DOHH2 (cell line): ENCODE measurements at regions not wholly inside any gene's neighbourhood (a gene's known extent, or its start where the extent isn't known, plus 50 kb on each side); places are given as distances from the start of the nearest gene placed in this dataset.

Experiments
- EZH2phosphoT487 ChIP-seq: fragments of 200-600 bp; sonication (generic); IDR thresholded peaks from 2 replicates; pipeline ENCODE4 v1.6.1; 2017; ENCODE audit warnings: borderline replicate concordance, mild to moderate bottlenecking, antibody characterized with exemption, low read length, moderate library complexity, mixed read lengths
- TF ChIP-seq, protein P1 (sequence below): fragments of 200-600 bp; sonication (generic); IDR thresholded peaks from one replicate; pipeline ENCODE4 v1.5.1; 2014; ENCODE audit warnings: antibody characterized with exemption, mild to moderate bottlenecking, low read depth, low read length; ENCODE audit not compliant: poor library complexity, severe bottlenecking

DNA sequence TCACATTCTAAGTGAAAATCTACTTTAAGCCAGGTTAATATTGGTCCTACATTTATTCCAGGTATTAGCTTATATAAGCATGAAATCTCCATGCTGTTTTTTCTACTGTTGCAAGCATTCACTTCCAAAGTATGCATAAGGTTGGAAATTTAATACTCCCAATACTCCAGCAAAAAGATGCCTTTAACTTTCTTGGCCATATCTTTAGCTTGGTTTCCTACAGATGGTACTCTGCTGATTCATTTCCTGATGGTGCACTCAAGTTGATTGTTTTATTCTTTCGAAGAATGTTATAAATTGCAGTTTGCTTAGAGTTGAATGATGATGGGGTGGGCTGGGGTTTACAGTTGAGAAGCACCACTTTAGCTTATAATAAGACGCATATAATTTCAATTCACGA is 330.2 kb downstream of the PTTG2 start:
- TF ChIP-seq, protein P1, sequence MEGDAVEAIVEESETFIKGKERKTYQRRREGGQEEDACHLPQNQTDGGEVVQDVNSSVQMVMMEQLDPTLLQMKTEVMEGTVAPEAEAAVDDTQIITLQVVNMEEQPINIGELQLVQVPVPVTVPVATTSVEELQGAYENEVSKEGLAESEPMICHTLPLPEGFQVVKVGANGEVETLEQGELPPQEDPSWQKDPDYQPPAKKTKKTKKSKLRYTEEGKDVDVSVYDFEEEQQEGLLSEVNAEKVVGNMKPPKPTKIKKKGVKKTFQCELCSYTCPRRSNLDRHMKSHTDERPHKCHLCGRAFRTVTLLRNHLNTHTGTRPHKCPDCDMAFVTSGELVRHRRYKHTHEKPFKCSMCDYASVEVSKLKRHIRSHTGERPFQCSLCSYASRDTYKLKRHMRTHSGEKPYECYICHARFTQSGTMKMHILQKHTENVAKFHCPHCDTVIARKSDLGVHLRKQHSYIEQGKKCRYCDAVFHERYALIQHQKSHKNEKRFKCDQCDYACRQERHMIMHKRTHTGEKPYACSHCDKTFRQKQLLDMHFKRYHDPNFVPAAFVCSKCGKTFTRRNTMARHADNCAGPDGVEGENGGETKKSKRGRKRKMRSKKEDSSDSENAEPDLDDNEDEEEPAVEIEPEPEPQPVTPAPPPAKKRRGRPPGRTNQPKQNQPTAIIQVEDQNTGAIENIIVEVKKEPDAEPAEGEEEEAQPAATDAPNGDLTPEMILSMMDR = no peak
- no peak for TF ChIP-seq EZH2phosphoT487
